B cell (primary cell): ENCODE measurements at regions not wholly inside any gene's neighbourhood (a gene's known extent, or its start where the extent isn't known, plus 50 kb on each side); places are given as distances from the start of the nearest gene placed in this dataset.

Experiments
- EZH2 ChIP-seq: IDR thresholded peaks from 2 replicates; pipeline ENCODE4 v1.6.1; 2012; ENCODE audit warnings: borderline replicate concordance, low read depth, mild to moderate bottlenecking, moderate library complexity, low read length; ENCODE audit not compliant: insufficient read depth, poor library complexity, severe bottlenecking
- TF ChIP-seq, protein P1 (sequence below): fragments of 200-600 bp; IDR thresholded peaks from one replicate; pipeline ENCODE4 v1.8.0; 2022; ENCODE audit warnings: antibody characterized with exemption, mild to moderate bottlenecking

DNA sequence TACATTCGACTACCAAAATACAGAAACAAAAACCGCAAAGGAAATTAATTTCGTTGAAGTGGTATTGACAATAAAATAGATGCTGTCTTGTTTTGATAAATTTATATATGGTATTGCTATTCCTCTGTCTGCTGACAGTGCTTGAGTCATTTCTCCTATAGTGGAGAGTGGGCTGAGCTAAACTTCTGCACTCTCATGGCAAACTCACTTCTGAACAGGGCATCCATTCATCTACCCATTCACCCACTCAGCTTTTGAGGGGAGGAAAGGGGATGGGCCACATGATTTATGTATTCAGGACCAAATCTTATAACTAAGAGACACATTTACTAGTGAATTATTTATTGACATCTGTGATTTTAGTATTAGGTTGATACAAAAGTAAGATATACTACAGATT is 137.6 kb upstream of the PLXNA4 start:
- TF ChIP-seq, protein P1, sequence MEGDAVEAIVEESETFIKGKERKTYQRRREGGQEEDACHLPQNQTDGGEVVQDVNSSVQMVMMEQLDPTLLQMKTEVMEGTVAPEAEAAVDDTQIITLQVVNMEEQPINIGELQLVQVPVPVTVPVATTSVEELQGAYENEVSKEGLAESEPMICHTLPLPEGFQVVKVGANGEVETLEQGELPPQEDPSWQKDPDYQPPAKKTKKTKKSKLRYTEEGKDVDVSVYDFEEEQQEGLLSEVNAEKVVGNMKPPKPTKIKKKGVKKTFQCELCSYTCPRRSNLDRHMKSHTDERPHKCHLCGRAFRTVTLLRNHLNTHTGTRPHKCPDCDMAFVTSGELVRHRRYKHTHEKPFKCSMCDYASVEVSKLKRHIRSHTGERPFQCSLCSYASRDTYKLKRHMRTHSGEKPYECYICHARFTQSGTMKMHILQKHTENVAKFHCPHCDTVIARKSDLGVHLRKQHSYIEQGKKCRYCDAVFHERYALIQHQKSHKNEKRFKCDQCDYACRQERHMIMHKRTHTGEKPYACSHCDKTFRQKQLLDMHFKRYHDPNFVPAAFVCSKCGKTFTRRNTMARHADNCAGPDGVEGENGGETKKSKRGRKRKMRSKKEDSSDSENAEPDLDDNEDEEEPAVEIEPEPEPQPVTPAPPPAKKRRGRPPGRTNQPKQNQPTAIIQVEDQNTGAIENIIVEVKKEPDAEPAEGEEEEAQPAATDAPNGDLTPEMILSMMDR: no peak
- TF ChIP-seq EZH2: no peak
